T1000 (cell line): ENCODE measurements at regions not wholly inside any gene's neighbourhood (a gene's known extent, or its start where the extent isn't known, plus 50 kb on each side); places are given as distances from the start of the nearest gene placed in this dataset.
A peak's percentile ranks its signal among the peaks of the same experiment; 100 is the strongest.

Experiments used
- DNase-seq: peaks from one replicate; lab custom pipeline; 2025; ENCODE audit warnings: mixed read lengths; lab: John Stamatoyannopoulos, UW

DNA sequence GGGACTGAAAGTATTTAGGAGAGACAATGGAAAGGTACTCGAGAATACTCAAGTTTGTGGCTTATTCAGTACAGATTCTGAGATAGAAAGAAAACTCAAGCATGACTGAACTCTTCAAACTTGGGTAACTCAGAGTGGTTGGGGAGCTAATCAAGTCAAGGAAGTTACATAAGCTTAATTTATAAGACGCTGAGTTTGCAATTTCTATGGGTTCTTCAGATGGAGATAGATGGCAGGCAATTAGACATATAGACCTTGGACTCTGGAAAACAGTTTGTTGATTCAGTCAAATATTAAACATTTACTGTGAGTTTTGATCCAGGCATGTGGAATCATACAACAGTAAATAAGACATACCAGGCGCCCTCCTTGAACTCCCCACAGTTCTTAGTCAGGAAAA is 1749.9 kb upstream of the TENM3 start:
- DNase-seq, result no peak

DNA sequence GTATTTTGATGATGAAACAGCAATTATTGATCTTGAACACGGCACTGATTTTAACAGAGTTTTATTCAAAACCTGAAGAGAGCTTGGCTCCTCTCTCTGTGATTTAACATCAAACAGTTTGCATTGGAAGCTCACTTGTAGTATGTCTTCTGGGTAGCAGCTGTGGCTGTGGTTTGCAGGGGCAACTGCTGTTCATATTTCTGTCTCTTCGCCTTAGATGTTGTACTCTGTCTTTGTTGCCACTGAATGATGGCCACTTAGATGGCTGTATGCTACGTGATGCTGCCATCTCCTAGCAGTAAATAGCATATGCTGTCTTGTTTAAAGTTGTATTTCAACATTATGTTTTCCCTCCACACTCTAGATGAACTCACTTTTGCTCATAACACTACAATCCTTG is 1743.0 kb upstream of the TENM3 start:
- DNase-seq, result no peak

DNA sequence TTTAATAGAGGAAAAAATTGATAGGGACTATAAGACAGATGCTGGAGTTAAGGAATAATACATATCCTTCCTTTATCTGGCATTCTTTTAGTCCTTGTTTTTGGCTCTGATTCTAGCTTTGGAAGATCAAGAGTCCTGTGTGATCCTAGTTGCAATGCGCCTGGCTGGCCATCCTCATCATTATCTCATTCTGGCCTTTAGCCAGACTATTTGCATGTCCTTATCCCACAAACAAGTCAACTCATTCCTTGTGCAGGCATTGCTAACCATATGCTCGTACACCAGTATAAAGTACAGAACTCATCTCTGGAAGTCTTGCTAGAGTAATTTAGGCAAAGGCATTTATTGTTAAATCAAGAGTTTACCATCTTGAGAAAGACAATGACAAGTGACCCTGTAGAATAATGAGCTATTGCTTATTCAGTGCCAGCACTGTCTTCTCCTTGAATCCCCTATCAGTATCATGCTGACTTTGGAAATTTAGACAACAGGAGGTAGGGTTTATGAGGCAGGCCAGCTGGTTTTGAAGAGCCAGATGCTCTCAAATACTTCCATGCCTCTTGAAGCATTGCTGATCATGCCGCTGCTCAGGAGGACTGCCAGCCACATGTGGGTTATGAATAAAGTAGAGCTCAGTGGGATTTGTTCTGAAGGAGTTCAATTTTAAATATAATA is 1730.3 kb upstream of the TENM3 start:
- no peak for DNase-seq

DNA sequence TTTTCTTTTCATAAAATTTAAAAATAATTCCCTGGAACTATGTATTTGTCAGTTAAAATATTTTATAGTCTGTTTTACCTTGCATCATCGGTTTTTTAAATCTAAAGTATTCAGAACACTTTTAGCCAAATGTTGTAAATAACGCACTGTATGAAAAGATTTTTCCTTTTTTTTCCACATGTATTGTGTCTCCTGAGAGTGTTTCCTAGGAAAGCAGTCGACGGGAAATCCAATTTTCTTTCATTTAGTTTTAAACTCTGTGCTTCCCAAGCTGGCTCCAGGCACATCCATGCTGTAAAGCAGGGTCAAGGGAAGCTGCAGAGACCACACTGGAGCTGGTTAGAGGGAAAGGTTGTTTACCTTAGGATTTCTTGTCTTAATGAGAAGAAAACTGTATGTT is 1724.3 kb upstream of the TENM3 start:
- DNase-seq, result no peak

DNA sequence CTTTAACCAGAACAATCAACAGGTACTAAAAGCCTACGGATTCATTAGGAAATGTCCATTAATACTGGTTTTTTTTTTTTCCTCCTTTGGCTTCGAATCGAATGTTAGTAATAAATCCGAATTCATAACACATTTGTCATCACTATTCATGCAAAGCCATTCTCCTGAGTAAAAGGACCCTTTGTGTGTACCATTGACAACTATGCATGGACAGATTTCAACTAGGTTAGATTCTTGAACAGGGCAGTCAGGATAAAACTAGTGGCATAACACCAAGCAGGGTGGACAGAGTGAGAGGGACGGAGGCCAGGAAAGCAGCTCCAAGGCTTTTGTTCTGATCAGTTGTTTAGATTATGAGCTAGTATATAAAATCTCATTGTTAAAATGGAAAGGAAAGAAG is 1722.0 kb upstream of the TENM3 start:
- no peak for DNase-seq

DNA sequence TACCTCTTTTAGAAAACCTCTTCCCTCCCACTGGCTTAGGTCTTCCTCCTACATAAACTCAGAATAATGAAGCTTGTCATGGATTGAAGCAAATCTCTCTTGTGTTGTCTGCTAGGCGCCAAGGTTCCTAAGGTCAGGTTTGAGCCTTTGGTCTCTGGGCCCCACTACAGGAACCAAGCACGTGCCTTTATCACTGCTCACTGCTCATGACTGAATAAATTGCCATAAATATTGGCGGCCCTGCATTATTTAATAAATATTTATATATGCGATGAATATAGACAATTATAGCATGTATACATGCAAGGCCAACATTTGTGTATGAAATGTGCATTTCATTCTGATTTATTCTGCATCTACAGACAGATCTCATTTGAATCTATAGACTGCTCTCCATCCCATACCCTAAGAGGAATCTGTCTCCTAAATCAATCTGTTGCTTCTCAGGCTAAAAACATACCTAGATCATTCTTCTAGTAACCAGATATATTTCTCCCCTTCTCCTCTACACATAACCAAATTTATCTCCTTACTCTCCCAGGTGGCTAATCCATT is 1717.6 kb upstream of the TENM3 start:
- no peak for DNase-seq

DNA sequence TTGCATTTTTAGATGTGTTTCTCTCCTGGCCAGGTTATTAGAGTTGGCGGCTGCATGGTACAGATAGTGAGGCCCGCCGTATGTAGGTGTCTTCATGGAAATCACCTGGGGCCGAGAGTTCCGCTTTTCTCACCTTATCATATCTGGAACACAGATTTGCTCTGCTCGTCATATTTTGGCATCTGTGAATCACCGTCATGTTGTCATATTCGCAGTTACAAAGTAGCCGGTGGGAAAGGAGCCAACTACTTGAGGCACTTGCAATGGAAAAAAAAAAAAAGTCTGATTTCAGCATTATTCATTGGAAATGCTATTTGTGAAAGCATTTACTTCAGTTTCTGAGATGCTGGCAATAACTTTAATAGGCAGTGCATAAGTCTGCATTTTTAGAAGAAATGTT is 1715.2 kb upstream of the TENM3 start:
- no peak for DNase-seq

DNA sequence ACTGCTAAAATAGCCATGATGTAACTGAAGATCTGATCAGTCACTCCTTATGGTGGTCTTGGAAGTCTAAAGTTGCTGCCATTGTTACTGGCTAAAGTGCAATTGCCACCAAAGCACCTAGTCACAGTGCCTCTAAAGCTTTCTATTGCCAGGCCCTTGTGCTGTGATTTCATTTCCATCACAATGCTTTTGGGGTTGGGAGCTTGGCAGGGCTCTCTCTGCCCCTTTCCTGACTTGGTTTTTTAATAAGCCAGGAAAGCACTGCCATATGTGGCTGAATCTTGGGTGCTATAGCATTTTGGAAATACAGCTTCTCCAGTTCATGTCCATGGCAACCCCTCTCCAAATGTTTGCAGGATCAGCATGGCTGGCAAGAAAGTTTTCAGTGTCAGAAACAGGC is 1712.4 kb upstream of the TENM3 start:
- DNase-seq, result no peak

DNA sequence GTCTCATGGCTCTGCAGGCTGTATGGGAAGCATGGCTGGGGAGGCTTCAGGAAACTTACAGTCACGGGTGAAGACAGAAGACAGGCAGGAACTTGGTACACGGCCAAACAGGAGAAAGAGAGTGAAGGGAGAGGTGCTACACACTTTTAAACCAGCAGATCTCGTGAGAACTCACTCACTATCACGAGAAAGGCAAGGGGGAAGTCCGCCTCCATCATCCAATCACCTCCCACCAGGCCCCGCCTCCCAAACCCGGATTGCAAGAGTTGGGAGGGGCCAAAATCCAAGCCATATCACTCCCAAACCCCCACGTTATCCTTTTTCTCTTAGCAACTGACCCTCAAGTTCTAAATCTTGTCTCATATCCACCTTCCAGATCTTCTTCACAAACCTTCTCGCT is 1710.5 kb upstream of the TENM3 start:
- no peak for DNase-seq

DNA sequence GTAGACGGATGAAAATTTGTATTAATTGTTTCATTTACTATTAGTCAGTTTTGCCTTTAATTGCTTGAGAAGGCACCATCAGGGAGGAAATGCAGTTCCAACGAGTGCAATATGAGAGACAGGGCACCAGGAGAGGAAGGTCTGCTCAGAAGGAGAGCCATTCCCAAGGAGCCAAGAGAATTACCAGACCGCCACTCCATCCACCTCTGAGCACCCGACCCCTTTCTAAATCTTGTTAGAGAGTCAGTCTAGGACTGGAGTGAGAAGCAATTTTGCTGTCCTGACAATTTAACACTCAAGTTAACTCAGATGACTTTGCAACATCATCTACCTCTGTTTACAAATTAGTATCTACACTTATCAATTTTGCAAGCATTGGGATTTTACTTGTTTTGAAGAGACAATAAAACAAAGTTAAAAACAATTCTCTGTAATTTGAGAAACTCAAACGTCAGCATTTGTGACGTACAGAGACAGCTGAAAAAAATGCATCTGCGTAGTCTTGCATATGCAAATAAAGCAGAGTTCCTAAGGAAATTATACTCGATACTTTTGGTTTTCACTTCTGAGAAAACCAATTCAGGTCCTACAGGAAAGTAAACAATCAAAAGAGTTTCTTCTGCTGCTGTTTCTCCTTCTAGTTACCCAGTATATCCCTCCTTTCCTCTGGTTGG is 1704.7 kb upstream of the TENM3 start:
- DNase-seq, result no peak

DNA sequence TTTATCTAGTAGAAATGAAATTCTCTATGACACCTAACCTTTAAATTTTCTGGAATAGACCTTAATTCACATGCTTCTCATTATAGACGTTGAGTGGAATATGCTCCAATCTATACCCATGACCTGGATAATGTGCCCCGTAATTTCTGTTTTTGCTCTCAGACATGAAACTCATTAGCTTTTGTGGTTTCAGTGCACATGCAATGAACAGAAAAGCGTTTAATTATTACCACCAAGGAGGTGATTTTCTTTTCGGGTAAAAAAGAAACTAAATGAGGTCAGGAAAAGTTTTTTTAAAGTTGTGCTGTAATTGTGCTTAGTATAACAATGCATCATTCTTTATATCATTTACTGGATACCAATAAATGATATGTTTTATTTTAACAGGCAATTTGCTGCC is 1703.9 kb upstream of the TENM3 start:
- DNase-seq, result no peak

DNA sequence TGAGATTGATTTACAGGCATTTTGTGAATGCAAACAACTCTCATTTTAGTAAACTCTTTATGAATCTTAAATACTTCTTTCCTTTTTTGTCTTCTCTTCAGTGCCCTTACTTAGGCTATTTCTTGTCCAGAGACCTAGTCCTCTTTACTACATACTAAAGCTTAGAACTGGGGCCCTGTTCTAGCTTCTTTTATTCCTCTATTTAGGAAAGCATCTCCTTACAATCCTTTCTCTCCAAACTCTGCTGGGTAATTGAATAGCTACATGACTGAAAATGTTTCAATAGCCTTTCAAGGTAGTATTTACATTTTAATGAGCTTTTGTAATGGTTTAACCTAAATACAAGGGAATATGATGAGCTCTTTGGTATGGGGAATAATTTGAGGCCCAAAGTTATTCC is 1701.5 kb upstream of the TENM3 start:
- DNase-seq, result no peak

DNA sequence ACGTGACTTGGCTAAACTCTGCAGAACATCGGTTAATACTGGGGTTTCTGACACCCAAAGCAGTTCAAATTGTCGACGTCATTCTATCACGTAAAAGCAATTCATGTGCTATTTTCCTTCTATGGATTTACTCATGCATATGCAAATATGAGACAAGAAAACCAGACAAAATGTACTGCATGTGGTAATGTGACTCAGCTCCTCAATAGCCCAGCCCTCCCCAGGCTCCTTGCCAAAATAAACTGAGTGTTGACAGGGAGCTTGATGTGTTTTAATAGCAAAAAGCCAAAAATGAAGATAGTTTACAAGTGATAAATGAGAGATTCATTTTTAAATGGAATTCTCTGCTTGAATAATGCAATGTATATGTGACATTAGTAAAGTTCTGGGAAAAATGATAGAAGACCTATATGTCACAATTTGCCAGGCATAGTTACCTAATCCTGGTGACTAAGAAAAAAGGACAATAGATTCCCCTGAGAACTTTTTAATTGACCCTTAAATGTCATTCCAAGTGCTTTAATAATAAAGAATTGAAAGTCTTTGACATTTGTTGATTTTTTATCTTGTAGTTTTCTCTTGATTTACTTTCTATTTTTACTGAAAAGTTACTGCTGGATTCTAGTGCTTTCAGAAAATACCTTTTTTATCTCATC is 1700.6 kb upstream of the TENM3 start:
- peak; percentile 17 for DNase-seq

DNA sequence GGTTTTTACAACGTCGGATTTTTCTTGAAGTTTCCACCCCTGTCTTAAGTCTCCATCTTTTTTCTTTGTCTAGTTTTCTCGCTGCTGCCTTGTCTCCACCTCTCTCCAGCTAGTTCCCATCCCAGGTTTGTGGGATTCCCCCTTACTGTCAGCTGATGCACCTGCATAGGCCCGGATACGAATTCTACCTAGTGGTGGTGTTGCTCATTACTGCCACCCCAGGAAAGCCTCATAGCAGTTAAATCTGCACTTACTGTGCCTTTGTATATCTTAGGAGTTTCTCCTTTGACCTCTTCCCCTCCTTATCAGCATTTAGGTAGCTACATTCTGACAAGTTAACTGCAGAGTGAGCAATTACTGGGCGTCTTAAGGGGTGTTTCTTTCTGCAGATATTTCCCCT is 1693.1 kb upstream of the TENM3 start:
- no peak for DNase-seq

DNA sequence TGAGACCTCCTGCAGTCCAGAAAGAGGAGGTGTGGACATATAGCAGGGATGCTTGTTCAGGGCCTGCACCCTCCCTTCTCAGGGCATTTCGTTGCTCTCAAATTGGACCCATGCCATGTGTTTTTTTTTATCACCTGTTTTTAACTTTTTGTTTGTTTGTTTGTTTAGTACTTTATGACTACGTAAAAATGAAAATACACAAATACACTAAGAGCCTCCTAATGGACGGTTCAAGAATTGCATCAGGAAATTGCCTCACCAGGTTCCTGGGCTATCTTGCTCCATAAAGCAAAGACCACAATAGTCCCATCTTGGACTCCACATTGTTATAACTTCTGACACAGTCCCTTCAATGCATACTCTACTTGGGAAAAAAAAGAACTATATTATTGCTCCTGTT is 1685.9 kb upstream of the TENM3 start:
- DNase-seq, result no peak

DNA sequence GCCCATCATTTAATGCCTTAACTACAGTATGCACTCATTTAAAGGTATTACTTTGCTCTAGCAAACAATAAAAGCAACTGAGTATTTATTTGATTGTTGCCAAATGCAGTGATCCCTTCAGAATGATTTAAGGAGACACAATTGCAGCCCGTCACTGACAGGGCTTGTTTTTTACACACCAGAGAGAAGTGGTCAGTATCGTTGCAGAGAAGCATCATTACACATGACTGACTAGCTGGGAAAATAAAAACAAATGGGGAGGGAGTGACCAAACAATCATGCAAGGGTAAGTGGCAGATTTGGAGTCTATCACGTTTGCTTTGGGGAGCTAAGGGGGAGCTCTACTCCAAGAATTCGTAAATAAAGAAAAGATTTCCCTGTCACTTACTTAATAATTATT is 1685.3 kb upstream of the TENM3 start:
- DNase-seq, result no peak

DNA sequence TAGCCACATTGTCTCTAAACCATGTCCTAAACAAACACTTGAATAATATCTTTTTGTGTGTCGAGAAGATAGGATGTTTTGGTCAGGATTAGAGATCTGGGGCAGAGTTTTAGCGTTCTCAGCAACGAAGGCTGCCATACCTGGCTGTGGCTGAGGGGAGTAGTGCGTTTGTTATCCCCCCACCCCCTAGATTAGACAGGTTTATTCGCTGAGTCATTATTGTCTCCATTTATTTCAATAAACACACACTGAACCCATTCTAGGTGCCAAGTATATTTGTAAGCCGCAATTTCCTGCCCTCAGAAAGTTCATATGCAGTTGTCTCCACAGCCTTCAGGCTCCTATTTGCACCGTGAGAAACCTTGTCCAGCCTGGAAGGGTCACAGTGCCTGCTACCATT is 1684.8 kb upstream of the TENM3 start:
- DNase-seq, result no peak

DNA sequence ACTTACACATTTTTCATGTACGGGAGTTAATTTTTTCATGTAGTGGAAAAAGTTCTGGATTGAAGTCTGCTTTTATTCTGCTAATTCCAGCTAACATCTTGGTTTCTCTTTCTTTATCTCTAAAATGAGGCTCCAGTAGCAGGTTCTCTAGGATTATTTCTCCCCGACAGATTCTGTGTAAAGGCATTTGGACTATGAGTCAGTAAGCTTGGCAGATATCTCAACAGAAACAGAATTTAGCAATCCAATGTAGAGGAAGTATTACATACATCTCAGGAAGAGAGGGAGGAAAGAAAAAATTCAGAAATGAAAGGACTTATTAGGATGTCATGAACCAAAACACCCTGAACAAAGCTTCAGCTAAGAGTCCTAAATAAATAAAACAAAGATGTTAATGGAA is 1682.3 kb upstream of the TENM3 start:
- no peak for DNase-seq

DNA sequence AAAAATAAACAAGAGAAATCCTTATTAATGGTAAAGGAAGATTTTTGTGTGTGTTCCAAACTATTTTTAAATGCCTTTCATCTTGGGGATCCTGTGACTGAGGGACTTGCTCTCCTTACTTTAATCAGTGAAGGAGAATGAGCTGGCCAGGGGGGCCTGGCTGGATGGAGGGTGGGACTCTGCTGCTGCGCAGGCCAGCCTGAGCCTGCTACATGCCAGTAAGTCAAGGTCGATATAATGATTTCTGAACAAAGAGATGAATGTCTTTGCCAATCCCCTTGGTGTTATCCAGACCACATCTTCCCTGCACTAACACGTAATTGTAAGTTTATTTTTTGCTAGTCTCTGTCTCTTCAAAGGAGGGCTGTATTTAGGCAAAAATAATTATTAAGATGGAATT is 1679.2 kb upstream of the TENM3 start:
- no peak for DNase-seq

DNA sequence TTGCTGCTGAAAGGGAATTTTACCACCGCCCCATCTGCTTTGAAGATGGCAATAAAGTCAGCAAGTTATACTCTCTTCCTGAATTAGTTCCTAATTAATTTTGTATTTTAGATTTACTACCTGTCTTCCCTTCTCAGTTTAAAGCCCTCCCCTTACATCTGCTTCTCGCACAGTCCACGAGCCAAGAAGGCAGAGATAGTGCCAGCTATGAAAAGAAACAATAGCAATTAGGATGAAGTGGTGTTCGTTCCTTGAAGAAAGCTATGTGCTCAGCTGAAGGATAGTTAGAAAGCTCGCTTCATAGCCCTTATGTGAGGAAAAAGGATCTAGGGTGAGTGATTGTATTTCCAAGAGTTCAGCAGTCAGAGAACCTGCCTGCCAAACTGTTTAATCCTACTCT is 1678.8 kb upstream of the TENM3 start:
- DNase-seq, result no peak

DNA sequence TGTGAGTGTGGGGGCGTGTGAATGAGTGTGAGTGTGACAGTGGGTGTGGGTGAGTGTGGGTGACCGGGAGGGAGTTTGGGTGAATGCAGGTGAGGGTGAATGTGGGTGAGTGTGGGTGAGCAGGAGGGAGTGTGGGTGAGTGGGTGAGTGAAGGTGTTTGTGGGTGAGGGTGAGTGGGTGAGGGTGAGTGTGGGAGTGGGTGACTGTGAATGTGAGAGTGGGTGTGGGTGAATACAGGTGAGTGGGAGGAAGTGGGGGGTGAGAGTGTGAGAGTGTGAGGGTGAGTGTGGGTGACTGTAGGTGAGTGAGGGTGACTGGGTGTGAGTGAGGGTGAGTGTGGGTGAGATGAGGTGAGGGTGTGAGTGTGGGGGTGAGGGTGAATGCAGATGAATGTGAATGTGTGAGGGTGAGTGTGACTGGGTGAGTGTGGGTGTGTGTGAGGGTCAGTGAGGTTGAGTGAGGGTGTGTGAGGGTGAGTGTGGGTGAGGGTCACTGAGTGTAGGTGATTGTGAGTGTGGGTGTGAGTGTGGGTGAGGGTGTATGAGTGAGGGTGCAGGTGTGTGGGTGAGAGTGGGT is 1677.3 kb upstream of the TENM3 start:
- no peak for DNase-seq

DNA sequence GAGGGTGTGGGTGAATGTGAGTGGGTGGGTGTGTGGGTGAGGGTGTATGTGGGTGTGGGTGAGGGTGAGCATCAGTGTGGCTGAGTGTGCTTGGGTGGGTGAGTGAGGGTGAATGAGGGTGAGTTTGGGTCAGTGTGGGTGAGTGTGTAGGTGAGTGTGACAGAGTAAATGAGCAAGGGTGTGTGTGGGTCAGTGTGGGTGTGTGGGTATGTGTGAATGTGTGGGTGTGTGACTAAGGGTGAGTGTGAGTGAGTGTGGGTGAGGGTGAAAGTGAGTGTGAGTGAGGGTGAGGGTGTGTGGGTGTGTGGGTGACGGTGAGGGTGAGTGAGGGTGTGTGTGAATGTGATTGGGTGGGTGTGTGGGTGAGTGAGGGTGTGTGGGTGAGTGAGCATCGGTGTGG is 1676.7 kb upstream of the TENM3 start:
- DNase-seq, result no peak

DNA sequence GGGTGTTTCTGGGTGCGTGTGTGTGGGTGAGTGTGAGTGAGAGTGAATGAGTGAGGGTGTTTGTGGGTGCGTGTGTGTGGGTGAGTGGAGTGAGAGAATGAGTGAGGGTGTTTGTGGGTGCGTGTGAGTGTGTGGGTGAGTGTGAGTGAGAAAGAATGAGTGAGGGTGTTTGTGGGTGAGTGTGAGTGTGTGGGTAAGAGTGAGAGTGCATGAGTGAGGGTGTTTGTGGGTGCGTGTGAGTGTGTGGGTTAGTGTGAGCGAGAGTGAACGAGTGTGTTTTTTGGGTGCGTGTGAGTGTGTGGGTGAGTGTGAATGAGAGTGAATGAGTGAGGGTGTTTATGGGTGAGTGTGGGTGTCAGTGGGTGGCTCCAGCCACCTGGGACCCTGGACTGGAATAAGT is 1676.1 kb upstream of the TENM3 start:
- DNase-seq, result no peak
